ENCODE measurements at regions not wholly inside any gene's neighbourhood (a gene's known extent, or its start where the extent isn't known, plus 50 kb on each side); places are given as distances from the start of the nearest gene placed in this dataset.
A peak's percentile ranks its signal among the peaks of the same experiment; 100 is the strongest.

DNA sequence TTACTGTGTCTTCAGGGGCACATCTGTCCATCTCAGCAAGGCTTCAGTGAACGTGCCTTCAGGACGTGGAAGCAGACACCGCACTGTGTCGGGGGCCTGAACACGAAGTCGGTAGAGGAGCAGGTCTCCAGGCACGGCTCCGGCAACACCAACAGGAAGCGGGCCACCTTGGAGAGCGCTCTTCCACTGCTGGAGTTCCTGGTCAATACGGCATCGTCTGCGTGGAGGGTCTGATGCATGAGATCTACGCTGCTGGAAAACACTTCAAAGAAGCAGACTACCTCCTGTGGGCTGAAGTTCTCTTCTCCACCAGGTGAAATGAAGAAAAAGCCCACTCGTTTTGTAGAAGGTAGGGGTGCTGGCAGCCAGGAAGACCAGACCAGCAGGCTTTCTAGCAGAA is 69.3 kb upstream of the SLCO4A1 start:
- DNase-seq (ENCODE audit: low read depth) = no peak
- TF ChIP-seq, protein P1, sequence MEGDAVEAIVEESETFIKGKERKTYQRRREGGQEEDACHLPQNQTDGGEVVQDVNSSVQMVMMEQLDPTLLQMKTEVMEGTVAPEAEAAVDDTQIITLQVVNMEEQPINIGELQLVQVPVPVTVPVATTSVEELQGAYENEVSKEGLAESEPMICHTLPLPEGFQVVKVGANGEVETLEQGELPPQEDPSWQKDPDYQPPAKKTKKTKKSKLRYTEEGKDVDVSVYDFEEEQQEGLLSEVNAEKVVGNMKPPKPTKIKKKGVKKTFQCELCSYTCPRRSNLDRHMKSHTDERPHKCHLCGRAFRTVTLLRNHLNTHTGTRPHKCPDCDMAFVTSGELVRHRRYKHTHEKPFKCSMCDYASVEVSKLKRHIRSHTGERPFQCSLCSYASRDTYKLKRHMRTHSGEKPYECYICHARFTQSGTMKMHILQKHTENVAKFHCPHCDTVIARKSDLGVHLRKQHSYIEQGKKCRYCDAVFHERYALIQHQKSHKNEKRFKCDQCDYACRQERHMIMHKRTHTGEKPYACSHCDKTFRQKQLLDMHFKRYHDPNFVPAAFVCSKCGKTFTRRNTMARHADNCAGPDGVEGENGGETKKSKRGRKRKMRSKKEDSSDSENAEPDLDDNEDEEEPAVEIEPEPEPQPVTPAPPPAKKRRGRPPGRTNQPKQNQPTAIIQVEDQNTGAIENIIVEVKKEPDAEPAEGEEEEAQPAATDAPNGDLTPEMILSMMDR (IDR thresholded peaks at IDR 0.05; ENCODE audit: control insufficient read depth, extremely low read depth, insufficient read depth) = no peak
- no peak overlapping the region for H3K4me3 ChIP-seq (ENCODE audit: low read depth, low read length)

DNA sequence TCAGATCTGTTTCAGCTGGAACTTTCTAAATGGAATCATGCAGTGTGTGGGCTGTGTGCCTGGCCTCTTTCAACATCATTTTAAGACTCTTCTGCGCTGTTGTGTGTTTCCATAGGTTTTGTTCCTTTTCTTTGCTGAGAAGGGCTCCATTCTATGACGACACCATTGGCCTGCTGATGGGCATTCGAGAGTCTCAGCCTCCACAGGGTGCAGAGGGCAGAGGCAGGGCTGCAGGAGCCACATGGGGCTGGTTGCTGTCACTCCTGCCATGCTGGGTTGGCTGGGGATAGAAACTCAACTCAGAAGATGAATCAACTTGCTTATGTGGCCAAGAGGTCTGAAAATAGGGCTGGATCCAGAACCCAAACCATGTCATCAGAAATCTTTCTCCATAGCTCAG is 68.5 kb upstream of the SLCO4A1 start:
- no peak overlapping the region for H3K4me3 ChIP-seq (ENCODE audit: low read depth, low read length)
- TF ChIP-seq, protein P1 (IDR thresholded peaks at IDR 0.05; ENCODE audit: control insufficient read depth, extremely low read depth, insufficient read depth) = no peak
- DNase-seq (ENCODE audit: low read depth) = no peak

DNA sequence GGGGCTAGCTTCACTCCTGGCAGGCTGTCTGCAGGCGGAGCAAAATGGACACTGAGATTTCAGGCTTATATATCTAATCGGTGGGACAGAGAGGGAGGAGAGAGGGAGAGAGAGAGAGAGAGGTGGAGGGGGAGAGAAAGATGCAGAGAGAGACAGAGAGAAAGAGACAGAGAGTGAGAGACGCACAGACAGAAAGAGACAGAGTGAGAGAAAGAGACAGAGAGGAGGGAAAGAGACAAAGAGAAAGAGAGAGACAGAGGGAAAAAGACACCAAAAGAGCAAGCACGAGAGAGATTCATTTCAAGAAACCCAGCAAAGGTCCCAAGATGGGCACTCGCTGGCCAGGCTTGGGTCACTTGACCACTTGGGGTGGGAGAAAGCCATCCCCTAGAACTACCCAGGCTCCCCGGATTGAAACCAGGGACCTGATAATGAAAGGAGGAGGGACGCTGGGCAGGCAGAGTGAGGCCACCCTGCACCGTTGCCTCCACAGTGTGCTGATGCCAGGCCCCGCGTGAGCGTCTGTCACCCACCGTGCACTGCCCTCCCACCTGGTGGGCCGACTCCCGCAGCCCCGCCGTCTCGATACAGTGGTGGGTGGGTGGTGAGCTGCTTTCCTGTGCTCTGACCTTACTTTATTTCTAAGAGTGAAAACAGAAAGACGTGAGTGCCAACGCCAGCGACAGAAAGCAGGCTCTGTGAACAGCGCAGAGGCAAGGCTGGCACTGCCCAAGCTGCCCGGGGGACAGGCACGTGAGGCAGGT is 67.9 kb upstream of the SLCO4A1 start:
- TF ChIP-seq, protein P1 (IDR thresholded peaks at IDR 0.05; ENCODE audit: control insufficient read depth, extremely low read depth, insufficient read depth) = no peak
- H3K4me3 ChIP-seq (ENCODE audit: low read depth, low read length) = no peak overlapping the region
- no peak for DNase-seq (ENCODE audit: low read depth)

DNA sequence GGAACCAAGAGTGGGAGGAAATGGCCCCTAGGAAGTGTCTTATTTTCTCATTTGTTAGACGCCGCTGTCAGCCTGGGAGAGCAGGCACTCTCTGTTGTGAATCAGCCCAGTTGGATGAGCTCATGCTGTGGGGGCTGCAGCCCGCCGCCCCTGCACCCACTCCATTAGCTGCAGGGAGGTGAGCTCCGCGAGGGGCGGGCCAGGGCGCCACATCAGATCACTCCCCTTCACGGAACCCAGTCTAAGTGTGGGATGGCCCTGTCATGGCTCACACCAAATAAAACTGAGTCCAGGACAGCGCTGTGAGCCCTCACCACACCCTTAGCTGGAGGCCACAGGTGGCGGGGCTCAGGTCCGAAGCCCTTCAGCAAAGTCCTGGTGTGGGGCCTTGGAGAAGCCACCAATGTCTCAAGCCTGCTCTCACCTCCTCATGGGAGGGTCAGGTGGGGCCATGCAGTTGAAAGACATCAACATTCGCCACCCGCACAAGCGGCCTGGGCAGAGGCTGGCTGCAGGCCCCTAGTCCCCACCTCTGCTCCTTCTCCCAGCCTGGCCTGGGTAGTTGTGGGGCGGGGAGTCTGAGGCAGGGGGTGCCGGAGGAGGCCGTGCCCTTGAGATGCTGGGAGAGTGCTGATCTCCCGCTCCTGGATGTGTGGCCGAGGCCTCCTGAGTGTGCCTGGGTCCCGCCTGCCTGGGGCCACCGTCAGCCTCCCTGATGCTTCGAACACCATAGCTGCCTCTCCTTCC is 66.2 kb upstream of the SLCO4A1 start:
- no peak overlapping the region for H3K4me3 ChIP-seq (ENCODE audit: low read depth, low read length)
- TF ChIP-seq, protein P1 (IDR thresholded peaks at IDR 0.05; ENCODE audit: control insufficient read depth, extremely low read depth, insufficient read depth) = no peak
- no peak for DNase-seq (ENCODE audit: low read depth)

DNA sequence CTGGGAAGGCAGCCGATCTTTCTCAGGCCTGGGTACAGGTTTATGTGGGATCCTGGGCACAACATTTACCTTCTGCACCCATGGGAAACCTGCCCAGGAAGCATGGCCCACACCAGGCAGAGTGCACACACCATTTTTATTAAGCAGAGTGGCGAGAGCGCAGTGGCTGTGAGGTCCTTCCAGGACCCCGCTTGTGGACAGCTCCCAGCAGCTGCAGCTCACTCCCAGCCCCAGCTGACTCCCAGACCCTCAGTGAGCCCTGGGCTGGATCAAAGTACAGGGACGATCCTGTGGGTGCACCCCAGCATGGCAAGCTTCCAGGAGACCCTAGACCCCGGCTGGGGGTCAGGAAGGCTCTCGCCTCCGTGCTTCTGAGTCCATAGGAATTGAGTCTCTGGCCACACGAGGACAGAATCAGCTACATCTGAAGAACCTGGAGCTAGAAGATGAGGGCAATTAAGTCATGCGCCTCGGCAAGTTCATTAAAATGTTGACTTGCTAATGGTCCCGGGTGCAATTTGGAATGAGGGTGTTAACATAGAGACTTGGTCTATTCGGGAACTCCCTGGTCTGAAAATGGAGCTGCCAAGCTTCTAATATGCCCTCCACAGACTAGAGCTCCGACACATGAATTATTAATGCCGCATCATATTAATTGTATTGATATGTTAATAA is 65.4 kb upstream of the SLCO4A1 start:
- TF ChIP-seq, protein P1 (IDR thresholded peaks at IDR 0.05; ENCODE audit: control insufficient read depth, extremely low read depth, insufficient read depth) = no peak
- DNase-seq (ENCODE audit: low read depth) = no peak
- no peak overlapping the region for H3K4me3 ChIP-seq (ENCODE audit: low read depth, low read length)

DNA sequence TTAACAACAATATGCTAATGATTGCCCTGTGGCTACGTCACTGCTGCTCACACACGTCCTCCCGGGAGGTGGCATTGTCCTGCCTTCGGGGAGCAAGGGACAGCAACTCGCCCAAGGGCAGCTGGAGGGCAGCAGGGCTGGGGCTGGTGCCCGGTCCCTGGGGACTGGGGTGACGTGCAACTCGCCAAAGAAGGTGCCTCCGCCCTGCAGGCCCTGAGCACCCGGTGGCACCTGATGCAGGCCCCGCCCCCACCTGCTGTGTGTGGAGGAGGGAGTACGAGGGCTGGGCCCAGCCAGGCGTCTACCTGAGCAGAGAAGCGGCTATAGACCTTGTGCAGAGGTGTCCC is 64.8 kb upstream of the SLCO4A1 start:
- H3K4me3 ChIP-seq (ENCODE audit: low read depth, low read length) = no peak overlapping the region
- TF ChIP-seq, protein P1 (IDR thresholded peaks at IDR 0.05; ENCODE audit: control insufficient read depth, extremely low read depth, insufficient read depth) = peak; percentile 12; the same call in 1 of the 2 replicates
- DNase-seq (ENCODE audit: low read depth) = no peak
